PC-9 (cell line): ENCODE measurements at regions not wholly inside any gene's neighbourhood (a gene's known extent, or its start where the extent isn't known, plus 50 kb on each side); places are given as distances from the start of the nearest gene placed in this dataset.

Experiments
- EZH2 ChIP-seq: fragments of 200-600 bp; sonication (generic); IDR thresholded peaks from 2 replicates; pipeline ENCODE4 v1.8.0; 2017; ENCODE audit warnings: antibody characterized with exemption, low read depth
- TF ChIP-seq, protein P1 (sequence below): fragments of 200-600 bp; sonication (generic); conservative IDR thresholded peaks from 2 replicates; pipeline ENCODE4 v1.6.1; 2017; ENCODE audit warnings: mixed run types, antibody characterized with exemption, mild to moderate bottlenecking, moderate library complexity

DNA sequence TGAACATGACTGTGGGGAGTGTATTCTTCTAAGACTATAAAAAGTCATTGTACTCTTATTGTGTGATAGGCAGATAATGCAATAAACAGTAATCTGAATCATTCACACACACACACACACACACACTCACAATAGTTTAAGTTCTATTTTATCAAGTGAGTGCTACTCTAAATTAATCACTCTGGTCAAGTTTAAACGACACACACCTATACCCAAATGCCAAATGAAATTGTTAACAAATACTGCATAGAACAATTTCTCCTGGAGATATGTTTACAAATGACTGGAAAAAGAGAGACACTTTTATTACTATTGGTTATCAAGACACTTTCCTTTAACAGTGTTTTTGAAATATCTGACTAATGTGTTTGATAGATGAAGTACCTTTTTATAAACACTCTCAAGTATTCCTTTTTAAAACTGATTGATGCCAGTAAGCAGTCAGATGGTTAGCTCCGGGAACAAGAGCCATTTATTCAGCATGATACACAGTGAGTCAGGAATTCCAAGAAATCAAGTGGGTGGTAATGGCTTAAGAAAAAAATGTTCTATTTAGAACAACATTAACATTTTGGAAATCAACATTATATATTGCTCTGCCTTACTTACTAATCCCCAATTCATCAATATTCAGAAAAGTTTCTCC lies 521.6 kb upstream of the ST8SIA4 start:
- TF ChIP-seq, protein P1, sequence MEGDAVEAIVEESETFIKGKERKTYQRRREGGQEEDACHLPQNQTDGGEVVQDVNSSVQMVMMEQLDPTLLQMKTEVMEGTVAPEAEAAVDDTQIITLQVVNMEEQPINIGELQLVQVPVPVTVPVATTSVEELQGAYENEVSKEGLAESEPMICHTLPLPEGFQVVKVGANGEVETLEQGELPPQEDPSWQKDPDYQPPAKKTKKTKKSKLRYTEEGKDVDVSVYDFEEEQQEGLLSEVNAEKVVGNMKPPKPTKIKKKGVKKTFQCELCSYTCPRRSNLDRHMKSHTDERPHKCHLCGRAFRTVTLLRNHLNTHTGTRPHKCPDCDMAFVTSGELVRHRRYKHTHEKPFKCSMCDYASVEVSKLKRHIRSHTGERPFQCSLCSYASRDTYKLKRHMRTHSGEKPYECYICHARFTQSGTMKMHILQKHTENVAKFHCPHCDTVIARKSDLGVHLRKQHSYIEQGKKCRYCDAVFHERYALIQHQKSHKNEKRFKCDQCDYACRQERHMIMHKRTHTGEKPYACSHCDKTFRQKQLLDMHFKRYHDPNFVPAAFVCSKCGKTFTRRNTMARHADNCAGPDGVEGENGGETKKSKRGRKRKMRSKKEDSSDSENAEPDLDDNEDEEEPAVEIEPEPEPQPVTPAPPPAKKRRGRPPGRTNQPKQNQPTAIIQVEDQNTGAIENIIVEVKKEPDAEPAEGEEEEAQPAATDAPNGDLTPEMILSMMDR = no peak
- no peak for TF ChIP-seq EZH2
